Loucy (cell line): ENCODE measurements at regions not wholly inside any gene's neighbourhood (a gene's known extent, or its start where the extent isn't known, plus 50 kb on each side); places are given as distances from the start of the nearest gene placed in this dataset.

Source experiments
- H2AFZ ChIP-seq: fragments of 200-600 bp; sonication (generic); 2 replicates; pipeline ENCODE4 v1.6.0; 2016; ENCODE audit warnings: antibody characterized with exemption, mild to moderate bottlenecking, low read length, moderate library complexity
- H3F3A ChIP-seq: fragments of 200-600 bp; 2 replicates; pipeline ENCODE4 v1.6.0; 2016; ENCODE audit warnings: antibody characterized with exemption, low read depth, mild to moderate bottlenecking
- H3K27me3 ChIP-seq: fragments of 200-600 bp; sonication (generic); 2 replicates; pipeline ENCODE4 v1.6.1; 2014; ENCODE audit warnings: low read length, mild to moderate bottlenecking; ENCODE audit not compliant: insufficient read depth, poor library complexity, severe bottlenecking
- H3K36me3 ChIP-seq: fragments of 200-600 bp; sonication (generic); 2 replicates; pipeline ENCODE4 v1.6.1; 2016; ENCODE audit warnings: low read length; ENCODE audit not compliant: insufficient read depth
- H3K4me1 ChIP-seq: fragments of 200-600 bp; sonication (generic); 2 replicates; pipeline ENCODE4 v1.5.1; 2014; ENCODE audit warnings: low read length, mild to moderate bottlenecking; ENCODE audit not compliant: insufficient read depth, poor library complexity, severe bottlenecking
- H3K4me2 ChIP-seq: fragments of 200-600 bp; sonication (generic); 2 replicates; pipeline ENCODE4 v1.6.0; 2014; ENCODE audit warnings: antibody characterized with exemption, low read length, low read depth, mild to moderate bottlenecking; ENCODE audit not compliant: poor library complexity, severe bottlenecking
- H3K4me3 ChIP-seq: fragments of 200-600 bp; sonication (generic); 2 replicates; pipeline ENCODE4 v1.5.1; 2014; ENCODE audit warnings: low read length, mild to moderate bottlenecking, mixed read lengths; ENCODE audit not compliant: poor library complexity, severe bottlenecking
- H3K79me2 ChIP-seq: fragments of 200-600 bp; sonication (generic); 2 replicates; pipeline ENCODE4 v1.6.1; 2014; ENCODE audit warnings: low read length; ENCODE audit not compliant: insufficient read depth
- H3K9ac ChIP-seq: fragments of 200-600 bp; sonication (generic); 2 replicates; pipeline ENCODE4 v1.6.0; 2014; ENCODE audit warnings: mild to moderate bottlenecking, low read depth, low read length, moderate library complexity; ENCODE audit not compliant: poor library complexity, severe bottlenecking
- H3K9me2 ChIP-seq: fragments of 200-600 bp; sonication (generic); replicated peaks from 2 replicates; pipeline ENCODE4 v1.6.1; 2016; ENCODE audit warnings: low read depth, low read length, mixed read lengths
- H3K9me3 ChIP-seq: fragments of 200-600 bp; sonication (generic); 2 replicates; pipeline ENCODE4 v1.6.1; 2014; ENCODE audit warnings: mild to moderate bottlenecking, antibody characterized with exemption, low read length, low read depth; ENCODE audit not compliant: insufficient read depth
- H4K20me1 ChIP-seq: fragments of 200-600 bp; sonication (generic); 2 replicates; pipeline ENCODE4 v1.6.0; 2014; ENCODE audit warnings: antibody characterized with exemption, low read length, mild to moderate bottlenecking; ENCODE audit not compliant: insufficient read depth, poor library complexity, severe bottlenecking
- CTCF ChIP-seq: fragments of 200-600 bp; sonication (generic); conservative IDR thresholded peaks from 2 replicates; pipeline ENCODE4 v1.5.1; 2014; ENCODE audit warnings: mild to moderate bottlenecking, antibody characterized with exemption, low read length
- EZH2phosphoT487 ChIP-seq: fragments of 200-600 bp; IDR thresholded peaks from 2 replicates; pipeline ENCODE4 v1.6.1; 2018; ENCODE audit warnings: antibody characterized with exemption, mild to moderate bottlenecking, moderate library complexity, borderline replicate concordance

- Histone ChIP-seq H3K79me2 (no peaks in the 10 kb centered on the region), H3K4me3 (no peak overlapping the region), H3K9me2 (no peaks in the 10 kb centered on the region), H2AFZ (no peak overlapping the region), H3K27me3 (no peaks in the 10 kb centered on the region), H3K4me1 (no peaks in the 10 kb centered on the region), H3F3A (no peaks in the 10 kb centered on the region), H3K4me2 (no peak overlapping the region), H3K9ac (no peak overlapping the region), H3K36me3 (no peaks in the 10 kb centered on the region), H3K9me3 (no peaks in the 10 kb centered on the region), H4K20me1 (no peaks in the 10 kb centered on the region)
- no peak for TF ChIP-seq EZH2phosphoT487
- TF ChIP-seq CTCF: no peak
Observed at GRCh38 chr3:159151130-159151529, 349.3 kb downstream of the MFSD1 start.

- Histone ChIP-seq H3F3A (no peaks in the 10 kb centered on the region), H3K36me3 (no peaks in the 10 kb centered on the region), H3K79me2 (no peaks in the 10 kb centered on the region), H3K9me3 (no peaks in the 10 kb centered on the region), H3K9ac (no peak overlapping the region), H3K9me2 (no peaks in the 10 kb centered on the region), H3K4me3 (no peak overlapping the region), H3K4me2 (no peak overlapping the region), H4K20me1 (no peaks in the 10 kb centered on the region), H3K4me1 (no peaks in the 10 kb centered on the region), H2AFZ (no peak overlapping the region), H3K27me3 (no peaks in the 10 kb centered on the region)
- TF ChIP-seq EZH2phosphoT487 (no peak), CTCF (no peak)
Observed at GRCh38 chr3:159157275-159157674, 355.4 kb downstream of the MFSD1 start.

GRCh38 chr3:159158213-159158612, 356.4 kb downstream of the MFSD1 start:
- no peaks in the 10 kb centered on the region for H3K9me2 ChIP-seq
- TF ChIP-seq CTCF (peak; percentile 29), EZH2phosphoT487 (no peak)
- no peaks in the 10 kb centered on the region for H3K36me3 ChIP-seq
- no peak overlapping the region for H3K4me2 ChIP-seq
- H3K4me3 ChIP-seq: no peak overlapping the region
- no peaks in the 10 kb centered on the region for H4K20me1 ChIP-seq
- H3K4me1 ChIP-seq: no peaks in the 10 kb centered on the region
- H2AFZ ChIP-seq: no peak overlapping the region
- no peaks in the 10 kb centered on the region for H3K79me2 ChIP-seq
- no peaks in the 10 kb centered on the region for H3K9me3 ChIP-seq
- no peaks in the 10 kb centered on the region for H3K27me3 ChIP-seq
- H3F3A ChIP-seq: no peaks in the 10 kb centered on the region
- no peak overlapping the region for H3K9ac ChIP-seq
